Fibroblast of villous mesenchyme (primary cell): ENCODE measurements at regions not wholly inside any gene's neighbourhood (a gene's known extent, or its start where the extent isn't known, plus 50 kb on each side); places are given as distances from the start of the nearest gene placed in this dataset.

Experiments used
- DNase-seq: peaks from one replicate; pipeline ENCODE4 v3.0.0-alpha.2; 2010; ENCODE audit warnings: low read depth
- H3K4me3 ChIP-seq: 2 replicates; pipeline ENCODE4 v1.5.1; 2011; ENCODE audit warnings: low read depth, mild to moderate bottlenecking, low read length
- TF ChIP-seq, protein P1 (sequence below): IDR thresholded peaks from 2 replicates; pipeline ENCODE4 v1.5.1; 2012; ENCODE audit warnings: low read depth, mild to moderate bottlenecking, low read length; ENCODE audit not compliant: insufficient read depth

DNA sequence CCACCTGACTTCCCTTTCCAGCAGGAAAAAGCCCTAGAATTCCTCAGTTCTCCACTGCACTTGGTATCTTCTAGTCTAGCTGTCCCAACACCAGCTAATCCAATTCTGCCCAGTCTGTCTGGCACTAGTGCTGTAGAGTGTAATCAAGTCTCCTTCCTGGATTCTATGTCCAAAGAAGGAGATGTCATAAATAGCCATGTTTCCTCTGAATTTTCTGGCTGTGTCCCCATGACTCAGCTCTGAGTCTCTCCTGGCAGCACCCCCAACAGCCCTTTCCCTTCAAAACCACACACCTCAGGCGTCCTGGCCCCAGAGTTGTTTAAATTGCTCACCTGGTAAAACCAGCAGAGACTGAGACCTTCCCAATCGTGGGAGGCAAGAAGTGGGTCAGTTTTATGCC is 197.2 kb downstream of the GRXCR1 start:
- H3K4me3 ChIP-seq = no peak overlapping the region
- TF ChIP-seq, protein P1, sequence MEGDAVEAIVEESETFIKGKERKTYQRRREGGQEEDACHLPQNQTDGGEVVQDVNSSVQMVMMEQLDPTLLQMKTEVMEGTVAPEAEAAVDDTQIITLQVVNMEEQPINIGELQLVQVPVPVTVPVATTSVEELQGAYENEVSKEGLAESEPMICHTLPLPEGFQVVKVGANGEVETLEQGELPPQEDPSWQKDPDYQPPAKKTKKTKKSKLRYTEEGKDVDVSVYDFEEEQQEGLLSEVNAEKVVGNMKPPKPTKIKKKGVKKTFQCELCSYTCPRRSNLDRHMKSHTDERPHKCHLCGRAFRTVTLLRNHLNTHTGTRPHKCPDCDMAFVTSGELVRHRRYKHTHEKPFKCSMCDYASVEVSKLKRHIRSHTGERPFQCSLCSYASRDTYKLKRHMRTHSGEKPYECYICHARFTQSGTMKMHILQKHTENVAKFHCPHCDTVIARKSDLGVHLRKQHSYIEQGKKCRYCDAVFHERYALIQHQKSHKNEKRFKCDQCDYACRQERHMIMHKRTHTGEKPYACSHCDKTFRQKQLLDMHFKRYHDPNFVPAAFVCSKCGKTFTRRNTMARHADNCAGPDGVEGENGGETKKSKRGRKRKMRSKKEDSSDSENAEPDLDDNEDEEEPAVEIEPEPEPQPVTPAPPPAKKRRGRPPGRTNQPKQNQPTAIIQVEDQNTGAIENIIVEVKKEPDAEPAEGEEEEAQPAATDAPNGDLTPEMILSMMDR = no peak
- DNase-seq = no peak

DNA sequence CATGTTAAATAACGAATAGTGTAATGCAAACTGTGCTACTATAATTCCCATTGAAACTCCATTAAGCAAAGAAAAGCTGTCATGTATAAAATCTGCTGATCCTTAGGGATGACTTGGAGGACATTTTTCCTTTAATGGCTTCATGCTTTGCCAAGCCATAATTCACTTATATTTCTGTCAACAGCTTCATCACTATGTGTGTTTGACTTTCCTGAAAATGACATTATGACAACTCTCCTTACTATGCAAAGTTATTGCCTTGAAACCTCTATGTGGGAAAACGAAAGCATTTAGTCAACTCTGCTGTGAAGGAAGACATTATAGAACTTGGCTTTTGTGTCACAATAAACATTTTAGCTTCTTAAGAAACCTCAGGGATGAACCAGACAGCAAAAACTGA is 210.5 kb downstream of the GRXCR1 start:
- no peak for DNase-seq
- TF ChIP-seq, protein P1 = no peak
- H3K4me3 ChIP-seq = no peak overlapping the region

DNA sequence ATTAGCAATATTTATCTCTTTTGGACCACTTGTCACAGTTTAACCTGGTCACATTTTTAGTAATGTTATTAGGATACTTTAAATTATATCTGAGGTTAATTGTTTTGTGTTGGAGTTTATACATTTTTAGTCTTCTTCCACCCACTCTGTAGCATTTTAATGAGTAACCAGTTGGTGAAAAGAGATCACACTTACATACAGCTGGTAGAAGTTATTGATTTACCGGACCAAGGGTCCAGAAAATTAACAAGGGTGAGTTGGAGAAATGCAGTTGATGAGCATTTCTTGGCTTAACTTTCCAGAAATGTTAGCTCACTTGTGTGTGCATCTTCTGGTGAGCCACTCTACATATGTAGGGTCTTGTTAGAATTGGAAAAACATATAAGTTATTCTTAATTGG is 219.6 kb downstream of the GRXCR1 start:
- no peak overlapping the region for H3K4me3 ChIP-seq
- TF ChIP-seq, protein P1 = no peak
- DNase-seq = no peak

DNA sequence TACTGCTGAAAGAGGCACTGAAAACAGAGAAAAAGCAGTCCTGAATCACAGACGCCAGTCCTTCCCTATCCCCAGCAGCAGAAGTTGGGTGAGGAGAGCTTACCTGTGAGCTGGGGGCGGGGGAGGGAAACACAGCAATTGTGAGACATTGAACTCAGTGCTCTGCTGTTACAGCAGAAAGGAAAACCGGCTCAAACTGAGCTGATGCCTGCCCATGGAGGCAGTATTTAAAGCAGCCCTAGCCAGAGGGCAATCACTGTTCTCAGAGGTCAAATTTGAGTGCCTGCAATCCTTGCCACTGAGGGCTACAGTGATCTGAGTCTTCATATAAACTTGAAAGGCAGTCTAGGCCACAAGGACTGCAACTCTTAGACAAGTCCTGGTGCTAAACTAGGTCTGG is 220.7 kb downstream of the GRXCR1 start:
- TF ChIP-seq, protein P1 = no peak

GRCh38 chr4:43126595-43126994 is 234.1 kb downstream of the GRXCR1 start:
- TF ChIP-seq, protein P1 = no peak
- DNase-seq = no peak
- H3K4me3 ChIP-seq = no peak overlapping the region

More for the DNA sequence above, 220.7 kb downstream of the GRXCR1 start:
- DNase-seq = no peak
- no peak overlapping the region for H3K4me3 ChIP-seq

GRCh38 chr4:43130228-43131021 is 237.9 kb downstream of the GRXCR1 start:
- DNase-seq = no peak
- H3K4me3 ChIP-seq = no peak overlapping the region
- TF ChIP-seq, protein P1 = no peak
